Epidermal melanocyte (primary cell): ENCODE measurements at regions not wholly inside any gene's neighbourhood (a gene's known extent, or its start where the extent isn't known, plus 50 kb on each side); places are given as distances from the start of the nearest gene placed in this dataset.
A peak's percentile ranks its signal among the peaks of the same experiment; 100 is the strongest.
"Not testable (repeated sequence)": the region's sequence is repeated elsewhere in the genome, so short reads cannot be mapped to it uniquely, and the experiment has no call there.

Experiments
- DNase-seq: peaks from one replicate; pipeline ENCODE4 v3.0.0; 2011; ENCODE audit warnings: low spot score; ENCODE audit not compliant: insufficient read length

DNA sequence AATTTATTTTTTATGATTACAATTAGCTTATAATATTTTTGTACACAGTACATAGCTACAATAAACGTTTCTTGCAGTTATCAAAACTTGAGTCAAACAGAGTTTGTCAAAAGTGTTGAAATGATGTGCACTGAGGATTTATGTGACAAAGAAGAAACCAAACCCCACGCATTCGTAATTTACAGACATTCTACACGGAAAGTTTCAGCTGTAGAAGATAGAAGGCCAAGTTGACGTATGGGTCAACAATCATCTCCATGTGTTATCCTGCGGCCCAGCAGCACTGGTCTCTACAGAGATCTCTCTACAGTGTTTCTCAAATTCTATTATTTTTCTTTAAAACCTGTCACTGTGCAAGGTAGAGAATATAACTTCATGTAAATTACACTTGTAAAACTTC, 1507.6 kb downstream of the PCDH9 start:
- no peak for DNase-seq

DNA sequence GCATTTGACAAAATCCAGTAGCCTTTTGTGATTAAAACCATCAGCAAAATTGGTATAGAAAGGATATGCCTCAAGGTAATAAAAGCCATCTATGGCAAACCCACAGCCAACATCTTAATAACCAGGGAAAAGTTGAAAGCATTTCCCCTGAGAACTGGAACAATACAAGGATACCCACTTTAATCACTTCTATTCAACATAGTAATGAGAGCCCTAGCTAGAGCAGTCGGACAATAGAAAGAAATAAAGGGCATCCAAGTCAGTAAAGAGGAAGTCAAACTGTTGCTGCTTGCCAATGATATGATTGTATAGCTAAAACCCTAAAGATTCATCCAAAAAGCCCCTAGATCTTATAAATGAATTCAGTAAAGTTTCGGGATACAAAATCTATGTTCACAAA, 1510.3 kb downstream of the PCDH9 start:
- no peak for DNase-seq

DNA sequence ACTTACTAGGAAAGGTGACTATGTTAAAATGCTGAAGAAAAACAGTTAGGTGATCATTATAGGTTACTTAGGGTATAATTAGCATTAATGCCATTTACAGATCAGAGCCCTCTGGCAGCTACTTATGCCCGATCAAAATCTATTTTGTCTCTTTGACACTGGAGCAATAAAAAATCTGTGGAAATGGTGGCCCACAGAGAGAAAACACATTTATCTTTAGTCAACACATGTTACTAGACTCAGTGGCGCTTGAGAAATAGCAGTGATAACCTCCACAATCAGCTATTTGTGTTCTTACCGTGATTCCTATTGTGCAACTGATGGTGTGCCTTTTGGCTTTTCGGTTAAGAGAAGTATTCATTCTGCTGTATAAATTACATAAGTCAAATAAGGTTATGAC, 1519.6 kb downstream of the PCDH9 start:
- DNase-seq, result no peak

DNA sequence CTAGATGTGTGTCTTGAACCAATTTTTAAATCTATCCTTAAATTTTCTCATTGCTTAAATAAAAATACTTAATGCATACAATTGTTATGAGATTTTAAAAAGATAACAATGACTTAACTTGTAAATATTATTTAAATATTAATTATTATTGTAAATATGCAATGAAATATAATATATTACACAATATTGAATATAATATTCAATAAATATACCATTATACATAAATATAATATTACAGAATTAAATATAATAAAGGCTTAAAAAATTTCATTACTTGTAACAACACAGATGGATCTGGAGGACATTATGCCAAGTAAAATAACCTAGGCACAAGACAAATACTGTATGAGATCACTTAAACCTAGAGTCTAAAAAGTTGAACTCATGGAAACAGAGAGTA, 1532.3 kb downstream of the PCDH9 start:
- DNase-seq, result no peak

DNA sequence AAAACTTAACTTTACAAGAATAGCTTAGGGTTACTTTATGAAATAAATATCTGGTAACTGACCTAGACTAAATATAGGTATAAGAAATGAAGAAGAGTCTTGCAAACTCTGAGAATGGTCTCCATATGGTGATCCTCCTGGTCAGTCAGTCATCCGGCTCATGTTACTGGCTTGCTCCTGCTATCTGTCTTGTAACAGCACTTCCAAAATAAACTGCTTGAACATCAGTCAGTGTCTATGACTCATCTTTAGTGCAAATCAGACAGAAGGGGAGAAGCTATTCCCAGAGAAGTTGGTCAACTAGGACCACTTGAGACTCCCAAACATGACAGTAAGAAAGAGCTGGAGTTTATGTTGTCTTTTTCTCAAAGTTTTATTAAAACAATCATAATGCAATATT, 1550.9 kb downstream of the PCDH9 start:
- no peak for DNase-seq

DNA sequence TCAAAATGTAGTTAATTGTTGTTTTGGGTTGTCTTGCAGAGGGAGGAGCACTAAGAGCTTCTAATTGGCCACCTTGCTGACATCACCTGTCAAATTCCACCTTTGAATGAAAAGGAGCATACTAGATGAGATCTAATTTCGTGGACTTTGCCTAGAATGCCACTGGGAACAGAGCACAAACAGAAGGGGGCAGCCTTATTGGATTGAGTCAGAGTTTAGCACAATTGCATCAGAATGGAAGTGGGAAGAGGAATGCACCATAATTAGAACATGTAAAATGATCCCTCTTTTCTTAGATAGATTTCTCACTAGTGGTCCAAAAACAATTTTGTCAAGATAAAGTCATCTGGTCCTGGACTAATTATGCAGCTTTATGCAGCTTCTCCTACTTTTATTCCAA, 1552.2 kb downstream of the PCDH9 start:
- no peak for DNase-seq

DNA sequence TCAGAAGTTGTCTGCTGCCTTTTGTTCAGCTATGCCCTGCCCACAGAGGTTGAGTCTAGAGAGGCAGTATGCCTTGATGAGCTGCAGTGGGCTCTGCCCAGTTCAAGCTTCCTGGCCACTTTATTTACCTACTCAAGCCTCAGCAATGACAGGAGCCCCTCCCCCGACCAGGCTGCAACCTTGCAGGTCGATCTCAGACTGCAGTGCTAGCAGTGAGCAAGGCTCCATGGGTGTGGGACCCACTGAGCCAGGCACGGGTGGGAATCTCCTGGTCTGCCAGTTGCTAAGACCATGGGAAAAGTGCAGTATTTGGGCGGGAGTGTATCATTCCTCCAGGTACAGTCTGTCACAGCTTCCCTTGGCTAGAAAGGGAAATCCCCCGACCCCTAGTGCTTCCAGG, 1554.8 kb downstream of the PCDH9 start:
- not testable (repeated sequence) for DNase-seq

DNA sequence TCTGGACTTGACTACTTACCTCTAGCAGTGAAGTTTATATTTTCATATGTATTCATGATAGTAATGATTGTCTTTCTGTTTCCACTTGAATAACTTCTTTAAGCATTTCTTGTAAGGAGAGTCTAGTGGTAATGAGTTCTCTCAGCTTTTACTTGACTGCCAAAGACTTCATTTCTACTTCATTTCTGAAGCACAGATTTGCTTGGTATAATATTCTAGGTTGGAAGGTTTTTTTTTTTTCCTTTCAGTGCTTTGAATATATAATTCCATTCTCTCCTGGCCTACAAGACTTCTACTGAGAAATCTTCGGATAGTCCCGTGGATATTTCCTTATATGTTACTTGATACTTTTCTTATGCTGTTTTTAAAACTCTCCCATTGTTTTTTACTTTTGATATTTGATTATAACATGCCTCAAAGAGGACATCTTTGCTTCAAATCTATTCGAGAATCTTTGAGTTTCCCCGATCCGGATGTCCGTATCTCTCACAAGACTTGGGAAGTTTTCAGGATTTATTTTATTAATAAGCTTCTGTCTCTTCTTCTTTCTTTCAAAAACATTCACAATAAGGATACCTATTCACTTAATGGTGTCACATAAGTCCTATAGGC, 1560.0 kb downstream of the PCDH9 start:
- DNase-seq, result no peak

DNA sequence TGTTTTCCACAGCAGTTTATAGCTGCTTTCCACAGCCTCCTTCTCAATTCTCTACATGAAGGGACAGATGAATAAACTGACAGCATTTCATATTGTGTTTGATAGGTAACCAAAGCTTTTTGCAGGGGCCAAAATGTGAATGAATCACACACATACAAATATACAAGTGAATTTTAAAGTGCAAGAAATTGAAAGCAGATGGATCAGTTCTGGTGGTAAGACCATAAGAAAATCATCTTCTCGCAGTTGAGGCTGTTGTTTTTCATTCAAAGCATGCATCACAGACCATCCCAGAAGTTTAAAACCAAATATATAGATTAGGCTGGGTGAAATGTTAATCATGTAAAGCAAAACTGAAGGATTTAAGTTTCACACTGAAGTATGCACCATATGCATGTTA, 1569.4 kb downstream of the PCDH9 start:
- DNase-seq, result no peak

DNA sequence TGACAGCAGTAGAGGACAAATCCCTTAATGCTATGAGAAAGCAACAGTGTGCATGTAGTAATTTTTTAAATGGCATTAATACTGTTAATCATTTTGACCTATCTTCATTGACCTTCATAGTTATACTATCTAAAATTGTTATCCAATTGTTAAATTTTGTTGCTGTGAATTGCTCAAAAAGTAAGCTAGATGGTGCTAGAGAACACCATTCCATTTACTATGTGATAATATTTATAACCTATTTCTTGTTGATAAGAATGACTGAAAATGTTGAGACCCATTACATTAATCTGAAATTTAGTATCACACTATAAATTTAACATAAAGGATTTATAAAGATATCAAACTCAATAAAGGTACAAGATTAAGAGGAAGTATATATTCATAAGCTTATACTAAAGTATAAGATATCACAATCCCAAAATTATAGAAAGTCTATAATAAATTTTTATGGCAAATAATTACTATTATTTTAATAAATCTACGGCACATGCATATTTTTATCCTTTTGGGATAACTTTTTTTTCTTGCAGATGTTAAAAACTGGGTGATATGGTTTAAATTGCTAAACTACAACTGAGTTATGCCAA, 1573.3 kb downstream of the PCDH9 start:
- no peak for DNase-seq

DNA sequence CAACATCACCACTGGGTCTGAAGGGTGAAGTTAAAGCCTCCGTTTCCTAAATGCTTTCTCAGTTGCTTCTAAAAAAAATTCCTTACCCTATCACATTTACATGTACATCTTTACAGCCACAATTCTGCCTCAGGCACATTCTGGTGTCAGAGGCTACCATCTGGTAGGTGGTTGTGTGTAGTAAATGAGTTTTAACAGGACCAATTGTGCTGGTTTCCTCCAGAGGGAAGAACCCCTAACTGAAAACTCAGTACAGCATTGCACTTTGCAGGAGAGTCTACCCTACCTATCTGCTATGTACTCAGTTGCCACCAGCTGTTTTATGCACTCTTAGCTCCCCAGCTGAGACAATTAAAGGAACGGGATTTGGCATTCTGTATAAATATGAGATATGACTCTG, 1576.5 kb downstream of the PCDH9 start:
- no peak for DNase-seq

DNA sequence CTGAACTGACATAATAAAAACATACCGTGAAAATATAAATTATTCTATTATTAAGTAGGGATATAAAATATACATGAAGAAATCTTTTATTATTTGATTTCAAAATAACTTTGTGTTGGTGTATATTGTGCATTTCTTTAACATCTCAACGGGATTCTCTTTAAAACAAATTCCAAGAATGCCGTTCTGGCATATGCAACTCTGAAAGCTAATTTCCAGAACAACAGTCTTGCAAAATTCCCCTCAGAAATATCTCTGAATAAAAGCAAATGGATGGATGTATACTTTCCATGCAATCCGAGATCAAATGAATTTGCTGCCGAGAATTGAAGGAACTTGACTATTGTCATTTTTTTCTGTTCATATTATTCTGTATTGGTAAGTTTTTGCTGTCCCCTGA, 1579.8 kb downstream of the PCDH9 start:
- no peak for DNase-seq

DNA sequence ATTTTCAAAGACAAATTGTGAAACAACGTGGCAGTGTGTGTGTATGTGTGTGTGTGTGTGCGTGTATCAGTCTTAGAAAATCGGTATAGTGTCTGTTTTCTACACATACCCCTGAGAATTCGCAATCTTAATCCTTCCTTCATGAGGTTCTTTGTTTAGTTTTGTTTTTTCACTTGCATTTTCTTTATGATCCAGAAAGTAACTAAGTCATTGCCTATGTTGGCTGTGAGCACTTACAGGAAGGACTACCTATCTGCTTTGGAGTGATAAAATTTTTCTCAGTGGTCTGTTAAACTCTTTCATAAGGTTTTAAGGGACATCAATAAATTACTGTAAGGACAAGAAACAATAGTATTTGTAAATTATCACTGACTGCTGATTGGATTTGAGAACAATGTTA, 1587.1 kb downstream of the PCDH9 start:
- DNase-seq, result no peak

DNA sequence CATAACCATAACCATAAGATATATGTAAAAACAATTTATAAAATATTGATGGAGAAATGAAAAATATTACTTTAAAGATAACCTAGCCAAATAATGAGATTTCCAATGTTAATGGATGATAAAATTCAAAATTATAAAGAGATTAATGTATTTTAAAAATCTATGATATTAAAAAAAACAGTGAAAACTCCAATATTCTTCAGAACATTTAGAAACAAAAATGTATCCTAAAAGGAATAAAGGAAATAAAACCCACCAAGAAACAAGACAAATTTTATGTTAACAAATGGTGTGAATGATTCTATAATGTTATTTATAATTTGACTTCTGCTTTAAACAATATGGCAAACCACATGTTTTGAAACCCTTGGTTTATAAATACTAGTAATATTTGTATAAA, 1587.8 kb downstream of the PCDH9 start:
- no peak for DNase-seq

DNA sequence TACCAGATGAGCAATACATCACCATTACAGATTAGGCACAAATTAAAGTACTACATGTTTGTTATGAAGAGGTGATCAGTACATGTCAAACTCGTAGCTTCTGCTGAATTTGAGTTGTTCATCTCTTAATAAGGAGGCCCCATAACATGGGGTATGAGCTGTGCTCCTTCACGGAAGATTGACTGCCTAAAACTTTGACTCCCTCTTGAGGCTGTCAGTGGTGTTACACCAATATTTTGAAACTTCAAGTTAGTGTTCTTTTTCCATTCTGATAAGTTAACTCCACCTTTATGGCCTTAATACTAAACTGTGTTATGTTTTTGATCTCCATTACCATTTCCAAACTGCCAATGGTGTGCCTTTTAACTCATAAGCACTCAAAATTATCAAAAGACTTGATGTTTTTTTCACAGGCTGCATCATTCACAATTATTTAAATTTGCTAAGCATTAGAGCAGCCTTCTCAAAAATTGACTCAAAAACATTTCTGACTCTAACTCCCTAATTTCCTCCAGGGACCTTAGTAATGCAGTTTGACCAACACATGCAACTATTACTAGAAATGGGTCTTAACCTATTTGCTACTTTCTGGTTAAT, 1591.5 kb downstream of the PCDH9 start:
- peak; percentile 28 for DNase-seq

DNA sequence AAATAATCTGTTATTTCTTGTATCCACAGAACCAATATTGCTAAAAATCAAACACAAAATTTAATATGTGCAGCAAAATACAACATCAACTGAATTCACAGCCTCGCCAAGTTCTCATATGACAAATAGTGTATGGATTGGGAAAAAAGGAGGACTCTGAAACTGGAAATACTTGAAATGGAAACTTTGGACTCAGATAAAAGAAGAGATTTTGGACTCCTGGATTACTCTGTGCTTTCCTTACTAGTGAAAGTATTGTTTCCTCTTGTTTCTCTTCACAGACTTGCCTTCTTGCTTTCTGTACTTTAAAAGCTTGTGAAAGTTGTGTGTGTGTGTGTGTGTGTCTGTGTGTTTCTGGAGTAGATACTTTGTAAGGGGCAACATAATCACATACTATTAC, 1596.3 kb downstream of the PCDH9 start:
- DNase-seq, result no peak

DNA sequence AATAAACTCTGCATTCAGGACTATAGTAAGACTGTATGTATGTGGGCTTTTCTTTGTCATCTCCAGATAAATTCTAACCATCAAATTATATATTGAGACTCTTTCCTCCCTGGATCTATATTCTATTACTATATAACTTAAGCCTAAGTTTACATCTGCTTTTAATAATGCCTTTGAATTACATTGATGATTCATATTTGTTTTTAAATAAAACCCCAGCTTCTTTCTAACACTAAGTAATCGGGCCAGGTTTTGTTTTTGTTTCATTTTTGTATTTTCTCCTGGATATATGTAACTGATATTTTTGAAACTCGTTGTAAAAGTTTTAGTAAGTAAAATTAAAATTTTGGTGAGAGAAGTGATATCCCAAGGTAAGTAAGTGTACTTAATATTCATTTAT, 1599.1 kb downstream of the PCDH9 start:
- no peak for DNase-seq

DNA sequence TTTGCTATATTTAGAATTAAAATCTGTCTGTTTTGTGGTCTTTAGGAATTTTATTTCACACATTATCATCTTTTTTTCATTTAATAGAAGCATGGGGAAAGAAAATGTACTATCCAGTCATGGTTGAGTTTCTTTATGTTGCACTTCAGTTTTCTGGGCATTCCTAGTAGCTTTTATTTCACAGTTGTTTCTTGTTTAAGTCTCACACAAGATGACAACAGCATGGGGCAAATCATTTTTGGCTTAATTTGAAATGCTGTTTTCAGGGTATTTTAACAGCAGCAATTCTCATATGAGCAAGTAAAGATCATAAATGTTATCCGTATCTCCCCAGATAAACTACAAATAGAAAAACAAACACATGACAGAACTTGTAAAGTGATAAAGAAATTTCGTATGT, 1600.2 kb downstream of the PCDH9 start:
- DNase-seq, result no peak

DNA sequence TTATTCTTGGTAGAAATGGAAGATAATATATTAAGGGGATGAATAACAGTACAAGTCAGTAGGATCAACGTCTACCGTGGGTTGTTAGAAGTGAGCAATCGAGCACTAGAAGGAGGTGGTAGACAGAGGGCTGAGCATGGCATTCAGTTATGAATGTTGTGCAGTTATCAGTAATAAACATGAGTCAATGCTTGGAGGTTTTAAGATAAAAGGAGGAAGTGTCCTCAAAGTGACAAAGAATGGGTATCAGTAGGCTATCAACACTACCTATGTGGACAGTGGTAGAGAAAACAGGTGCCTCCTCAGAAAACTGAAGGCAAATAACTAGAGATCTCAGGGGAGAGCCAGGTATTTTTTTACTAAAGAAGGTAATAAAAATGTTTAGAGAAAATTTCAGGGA, 1607.0 kb downstream of the PCDH9 start:
- no peak for DNase-seq

DNA sequence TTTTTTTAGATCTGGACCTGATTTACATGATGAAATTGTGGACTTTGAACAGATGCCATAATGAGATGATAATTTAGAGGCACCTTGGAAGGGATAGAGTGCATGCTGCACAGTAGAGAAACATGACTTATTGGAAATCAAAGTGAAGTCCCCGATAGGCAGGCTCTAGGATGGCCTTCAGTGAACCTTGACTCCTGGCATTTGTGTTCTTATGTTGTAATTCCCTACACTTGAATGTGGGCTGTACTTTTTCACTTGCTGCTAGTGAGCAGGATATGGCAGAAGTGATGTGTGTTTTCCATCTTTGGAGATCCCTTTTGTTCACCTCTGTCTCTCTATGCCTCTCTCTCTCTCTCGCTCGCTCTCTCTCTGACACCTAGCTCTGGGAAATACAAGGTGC, 1614.6 kb downstream of the PCDH9 start:
- DNase-seq, result no peak

DNA sequence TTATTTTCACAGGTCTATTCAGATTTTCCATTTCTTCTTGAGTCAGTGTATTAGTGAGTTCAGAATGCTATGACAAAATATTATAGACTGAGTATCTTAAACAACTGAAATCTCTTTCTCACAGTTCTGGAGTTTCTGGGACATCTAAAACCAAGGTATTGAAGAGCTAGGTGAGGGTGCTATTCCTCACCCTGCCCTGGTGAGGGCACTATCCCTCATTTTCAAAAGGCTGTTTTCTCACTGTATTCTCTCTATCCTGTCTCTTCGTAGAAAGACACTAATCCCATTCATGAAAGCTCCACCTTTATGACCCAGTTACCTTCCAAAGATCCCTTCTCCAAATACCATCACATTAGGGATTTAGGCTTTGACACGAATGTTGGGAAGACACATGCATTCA, 1617.1 kb downstream of the PCDH9 start:
- DNase-seq, result no peak

DNA sequence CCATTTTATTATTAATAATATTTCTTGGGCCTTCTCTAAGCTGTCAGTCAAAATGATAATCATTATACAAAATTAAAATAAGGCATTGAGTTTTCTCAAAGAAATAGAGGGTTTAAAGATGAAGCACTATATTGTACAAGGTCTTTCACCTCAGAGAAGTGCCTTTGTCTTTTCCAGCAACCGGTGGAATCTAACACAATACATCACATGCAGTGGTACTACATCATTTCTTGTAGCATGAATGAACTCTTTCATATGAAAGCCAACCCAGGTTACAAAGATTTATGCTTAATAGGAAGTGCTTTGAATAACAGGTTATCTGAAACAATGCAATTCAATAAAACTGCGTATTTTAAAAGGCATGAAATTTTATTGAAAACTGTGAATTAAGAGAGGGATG, 1620.8 kb downstream of the PCDH9 start:
- DNase-seq, result no peak

DNA sequence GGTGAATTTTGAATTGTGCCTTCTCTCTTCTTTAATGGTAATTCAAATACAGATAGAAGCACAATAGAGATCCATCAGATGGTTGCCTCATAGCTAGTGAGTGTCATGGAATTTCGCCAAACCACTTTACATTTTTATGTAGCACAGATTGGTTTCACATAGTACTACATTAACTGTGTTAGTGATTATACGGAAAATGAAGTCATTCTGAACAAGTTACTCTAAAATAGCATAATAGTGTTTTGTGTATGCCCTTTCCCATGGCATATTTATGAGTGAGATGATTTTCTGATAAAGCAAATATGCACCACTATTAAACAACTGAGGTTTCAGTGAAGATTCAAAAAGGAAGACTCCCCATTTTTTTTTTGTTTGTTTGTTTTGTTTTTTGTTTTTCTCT, 1623.5 kb downstream of the PCDH9 start:
- DNase-seq, result no peak
